Dedifferentiated amniotic fluid mesenchymal stem cell (primary cell): ENCODE measurements at regions not wholly inside any gene's neighbourhood (a gene's known extent, or its start where the extent isn't known, plus 50 kb on each side); places are given as distances from the start of the nearest gene placed in this dataset.

Experiments used
- DNase-seq: peaks from one replicate; pipeline ENCODE4 v3.0.0-alpha.2; 2016; ENCODE audit errors: extremely low spot score

GRCh38 chr1:115233598-115233997 lies 104.5 kb downstream of the NGF start:
- no peak for DNase-seq

- no peak for DNase-seq
Measured at GRCh38 chr1:115230281-115230680, 107.8 kb downstream of the NGF start.

DNA sequence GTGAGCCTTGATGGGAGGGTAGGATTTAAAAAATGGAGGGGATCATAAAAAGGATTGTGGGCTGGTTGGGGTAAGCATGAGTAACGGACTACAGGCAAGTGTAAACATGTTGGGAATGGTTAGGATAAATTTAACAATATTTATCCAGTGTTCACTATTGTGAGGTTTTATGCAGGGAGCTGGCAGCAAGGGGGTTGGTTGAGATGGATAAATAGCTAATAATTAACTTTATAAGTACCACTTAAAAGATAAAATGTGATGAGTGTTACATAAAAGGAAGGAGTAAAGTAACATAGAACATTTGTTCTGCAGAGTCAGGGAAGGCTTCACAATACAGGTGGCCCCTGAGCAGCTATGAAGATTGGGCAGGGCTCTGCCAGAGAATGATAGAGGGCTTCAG lies 109.0 kb downstream of the NGF start:
- DNase-seq: no peak

DNA sequence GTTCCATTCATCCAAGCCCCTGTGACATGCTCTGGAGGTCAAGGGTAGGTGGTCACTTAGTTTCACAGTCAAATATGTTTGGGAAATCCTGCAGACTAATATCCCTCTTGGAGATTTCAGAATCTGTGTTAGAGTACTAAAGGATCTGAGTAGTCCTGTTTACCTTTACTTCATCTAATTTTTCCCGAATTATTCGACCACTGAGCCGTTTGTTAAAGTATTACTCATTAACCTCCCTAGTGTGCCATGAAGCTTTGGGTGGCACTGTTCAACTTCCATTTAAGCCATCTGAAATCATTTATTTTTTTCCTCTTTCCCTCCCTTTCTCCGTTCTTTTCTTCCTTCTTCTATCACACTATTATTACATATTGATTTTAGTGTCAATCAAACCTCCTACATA lies 109.9 kb downstream of the NGF start:
- no peak for DNase-seq

DNA sequence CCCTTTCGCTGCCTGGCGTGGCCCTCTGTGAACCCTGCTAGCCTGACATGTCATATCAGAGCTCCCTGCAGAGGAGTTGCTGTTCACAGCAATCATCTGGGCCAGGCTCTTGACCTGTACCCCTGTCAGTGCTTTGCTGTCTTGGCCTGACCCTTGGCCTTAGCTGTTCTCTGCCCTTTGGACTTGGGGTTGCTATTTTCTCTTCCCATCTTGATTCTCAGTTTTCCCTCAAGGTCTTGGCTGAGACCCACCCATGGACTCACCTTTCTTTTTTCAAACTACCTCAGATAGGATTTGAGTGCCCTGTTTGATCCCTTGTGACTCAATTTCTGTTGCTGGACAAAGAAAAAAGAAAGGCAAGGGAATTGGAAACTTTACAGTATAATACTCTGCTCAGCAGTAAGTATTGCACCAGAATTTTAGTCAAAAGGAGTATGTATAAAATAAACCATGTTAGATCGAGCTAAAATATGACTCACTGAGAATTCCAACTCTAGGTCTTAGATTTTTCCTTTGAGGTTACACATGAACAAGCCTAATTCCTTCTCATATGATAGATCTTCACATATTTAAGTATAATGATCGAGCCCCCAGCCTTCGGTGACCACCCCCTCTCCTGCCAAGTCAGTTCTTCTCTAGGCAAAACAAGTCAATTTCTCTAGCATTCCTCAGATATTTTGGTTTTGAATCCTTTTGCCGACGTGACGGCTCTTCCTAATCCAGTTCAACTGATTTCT lies 110.5 kb downstream of the NGF start:
- DNase-seq: peak; percentile 72

GRCh38 chr1:115225993-115226685 lies 111.9 kb downstream of the NGF start:
- no peak for DNase-seq

DNA sequence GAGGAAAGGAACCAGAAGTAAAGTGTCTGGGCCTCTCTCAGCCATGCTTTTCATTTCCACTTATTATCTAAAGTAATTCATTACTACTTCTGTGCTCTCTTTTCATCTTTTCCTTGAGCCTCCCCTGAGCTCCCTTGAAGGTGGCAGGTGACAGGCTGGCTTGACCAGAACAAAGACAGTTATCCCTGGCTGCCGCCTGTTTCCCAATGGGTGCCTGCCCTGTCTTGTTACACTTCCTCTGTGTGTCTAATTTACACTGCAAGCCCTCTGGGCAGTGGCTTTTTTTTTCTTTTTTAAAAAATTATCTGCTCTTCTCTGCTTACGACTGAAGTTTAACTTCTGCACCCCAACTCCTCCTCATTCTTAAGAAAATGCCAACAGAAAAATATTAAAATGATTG lies 113.4 kb downstream of the NGF start:
- no peak for DNase-seq

- DNase-seq: no peak
Measured at GRCh38 chr1:115222616-115223402, 115.2 kb downstream of the NGF start.

DNA sequence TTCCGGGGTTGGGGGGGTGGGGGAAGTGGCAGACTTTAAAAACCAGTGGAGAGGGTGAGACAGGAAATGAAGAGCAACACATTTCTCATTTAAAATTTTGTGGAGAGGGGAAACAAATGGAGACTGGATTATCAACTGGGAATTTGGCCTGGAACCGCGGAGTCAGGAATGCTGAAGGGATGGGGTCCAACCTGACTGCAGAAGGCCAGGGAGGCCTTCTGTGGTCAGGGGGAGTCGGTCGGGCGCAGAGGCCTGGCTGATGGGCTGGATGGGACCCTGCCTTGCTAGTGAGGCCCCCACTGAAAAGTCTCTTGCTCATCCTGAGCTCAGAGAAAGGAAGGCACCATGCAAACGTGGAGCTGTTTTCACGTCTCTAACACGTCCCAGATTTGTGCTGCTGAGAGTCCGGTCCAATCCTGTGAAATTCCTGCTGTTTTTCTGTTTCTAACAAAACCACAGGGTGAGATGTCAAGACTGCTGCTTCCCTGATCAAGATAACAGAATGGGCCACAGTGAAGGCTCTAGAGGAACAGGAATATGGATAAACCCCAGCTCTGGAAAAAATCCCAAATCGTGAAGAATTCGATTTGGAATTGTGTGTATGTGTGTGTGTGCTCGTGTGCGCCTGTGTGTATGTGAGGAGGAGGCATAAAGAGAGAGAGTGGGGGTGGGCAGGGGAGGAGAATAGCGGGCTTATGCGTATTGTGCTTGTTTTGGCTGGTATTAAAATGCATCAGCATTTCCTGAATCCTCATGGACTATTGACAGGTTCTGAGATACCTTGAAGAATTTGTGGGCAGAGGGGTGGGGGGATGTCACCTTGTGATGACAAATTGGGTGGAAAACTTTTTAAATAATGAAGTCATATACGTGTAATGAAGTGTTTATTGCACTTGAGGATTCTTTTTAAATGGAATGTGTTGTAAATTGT lies 117.4 kb downstream of the NGF start:
- no peak for DNase-seq

GRCh38 chr1:115219927-115220326 lies 118.1 kb downstream of the NGF start:
- DNase-seq: no peak

DNA sequence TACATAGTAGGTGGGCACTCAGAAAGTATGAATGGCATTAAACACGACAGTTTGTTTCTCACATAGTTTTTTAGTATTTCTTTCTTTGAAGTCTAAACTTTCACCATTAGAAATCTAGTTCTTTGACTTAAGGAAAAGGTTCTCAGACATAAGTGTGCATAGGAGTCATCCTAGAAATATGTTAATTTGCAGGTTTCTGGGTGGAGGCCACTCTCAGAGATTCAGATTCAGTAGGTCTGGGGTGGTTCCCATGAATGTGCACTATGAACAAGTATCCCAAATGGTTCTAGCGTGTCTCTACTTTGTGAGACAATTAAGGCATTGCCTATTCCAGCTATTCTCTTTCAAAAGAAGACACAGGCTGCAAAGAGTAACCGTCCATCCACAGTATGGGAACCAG lies 119.3 kb downstream of the NGF start:
- DNase-seq: no peak

GRCh38 chr1:115218034-115218405 lies 120.0 kb downstream of the NGF start:
- no peak for DNase-seq

GRCh38 chr1:115217150-115218033 lies 120.7 kb downstream of the NGF start:
- no peak for DNase-seq

DNA sequence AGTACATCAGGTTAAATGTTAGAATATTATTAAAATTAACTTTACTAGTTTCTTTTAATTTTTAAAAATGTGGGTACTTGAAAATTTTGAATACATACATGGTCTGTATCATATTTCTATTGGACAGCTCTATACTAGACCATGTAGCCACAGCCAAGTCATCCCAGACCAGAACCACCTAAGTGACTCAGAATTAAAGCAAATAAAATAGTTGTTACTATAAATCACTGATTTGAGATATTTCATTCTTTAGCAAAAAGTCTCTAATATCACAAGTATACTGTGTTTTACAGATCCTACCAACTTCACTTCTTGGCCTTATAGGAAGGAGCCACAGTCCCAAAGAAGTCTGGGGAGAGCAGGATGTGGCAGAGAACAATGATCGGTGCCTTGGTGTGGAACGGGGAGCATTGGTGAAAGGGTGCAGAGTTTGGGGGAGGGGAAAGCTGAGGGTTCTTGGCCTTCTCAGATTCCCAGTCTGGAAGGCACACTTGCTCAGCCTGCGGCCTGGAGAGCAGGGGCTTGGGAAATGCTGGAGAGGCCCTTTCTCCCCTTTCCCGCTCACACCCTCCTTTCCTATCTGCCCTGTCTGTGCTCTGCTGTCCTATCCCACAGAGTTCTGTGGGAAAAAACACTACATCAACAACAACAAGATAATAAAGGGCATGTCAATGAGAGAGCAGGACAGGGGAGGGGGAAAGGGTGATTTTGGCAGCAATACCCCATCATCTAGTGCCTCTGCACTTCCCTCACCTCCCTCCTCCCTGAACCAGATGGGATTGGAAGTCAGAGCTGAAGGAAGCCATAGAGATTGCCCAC lies 122.1 kb downstream of the NGF start:
- no peak for DNase-seq

DNA sequence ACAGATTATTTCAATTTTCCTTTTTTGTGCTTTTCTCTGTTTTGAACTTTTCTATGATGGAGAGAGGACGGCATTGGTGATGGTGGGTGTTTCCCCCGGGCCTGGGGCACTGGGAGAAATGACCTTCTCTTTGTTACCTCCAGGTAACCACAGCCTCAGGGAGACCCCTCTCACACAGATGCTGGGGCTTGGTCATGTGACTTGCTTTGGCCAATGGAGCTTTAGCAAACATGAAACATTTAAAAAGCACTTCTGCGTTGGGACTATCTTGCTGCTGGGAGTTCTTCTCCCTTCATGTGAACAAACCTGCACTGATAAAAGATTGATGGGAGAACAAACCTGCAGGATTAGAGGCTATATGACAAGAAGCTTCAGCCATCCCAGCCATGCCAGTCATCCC lies 122.9 kb downstream of the NGF start:
- DNase-seq: no peak

DNA sequence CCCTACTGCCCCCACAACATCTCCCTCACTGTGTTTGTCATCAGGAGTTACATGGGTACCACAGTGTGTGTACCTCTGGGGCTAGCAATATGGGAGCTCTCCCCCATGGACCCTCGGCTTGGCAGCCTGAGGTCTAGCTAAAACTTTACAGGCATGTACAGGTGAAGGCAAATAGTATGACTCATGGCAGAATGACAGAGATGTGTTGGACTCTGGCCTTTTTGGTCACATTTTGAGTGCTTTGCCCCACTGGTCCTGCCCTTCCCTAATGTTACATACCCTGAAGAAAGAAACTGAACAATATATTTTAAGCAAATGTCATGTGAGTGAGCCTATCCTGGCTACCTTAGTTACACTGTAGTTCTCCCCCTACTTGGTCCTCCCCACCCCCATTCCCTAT lies 124.0 kb downstream of the NGF start:
- no peak for DNase-seq

DNA sequence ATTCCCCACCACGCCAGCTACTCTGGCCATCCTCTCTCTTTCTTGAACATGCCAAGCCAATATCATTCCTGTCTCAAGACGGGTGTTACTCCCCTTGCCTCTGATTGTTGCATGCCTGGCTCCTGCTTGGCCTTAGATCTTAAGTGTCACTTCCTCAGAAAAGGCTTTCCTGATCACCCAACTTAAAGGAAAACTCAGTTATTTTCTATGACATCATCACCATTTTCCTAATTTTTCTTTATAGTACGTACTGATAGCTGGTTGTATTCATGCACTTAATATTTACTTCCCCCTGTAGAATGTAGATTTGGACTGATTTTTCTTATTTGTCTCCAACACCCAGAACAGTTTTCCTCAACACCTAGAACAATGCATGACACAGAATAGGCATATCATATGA lies 123.8 kb upstream of the TSPAN2 start:
- no peak for DNase-seq

GRCh38 chr1:115211071-115211745 lies 121.9 kb upstream of the TSPAN2 start:
- DNase-seq: no peak

- peak; percentile 21 for DNase-seq
Measured at GRCh38 chr1:115210302-115210711, 121.0 kb upstream of the TSPAN2 start.
